ENCODE measurements at regions not wholly inside any gene's neighbourhood (a gene's known extent, or its start where the extent isn't known, plus 50 kb on each side); places are given as distances from the start of the nearest gene placed in this dataset.

- TF ChIP-seq, protein P1, sequence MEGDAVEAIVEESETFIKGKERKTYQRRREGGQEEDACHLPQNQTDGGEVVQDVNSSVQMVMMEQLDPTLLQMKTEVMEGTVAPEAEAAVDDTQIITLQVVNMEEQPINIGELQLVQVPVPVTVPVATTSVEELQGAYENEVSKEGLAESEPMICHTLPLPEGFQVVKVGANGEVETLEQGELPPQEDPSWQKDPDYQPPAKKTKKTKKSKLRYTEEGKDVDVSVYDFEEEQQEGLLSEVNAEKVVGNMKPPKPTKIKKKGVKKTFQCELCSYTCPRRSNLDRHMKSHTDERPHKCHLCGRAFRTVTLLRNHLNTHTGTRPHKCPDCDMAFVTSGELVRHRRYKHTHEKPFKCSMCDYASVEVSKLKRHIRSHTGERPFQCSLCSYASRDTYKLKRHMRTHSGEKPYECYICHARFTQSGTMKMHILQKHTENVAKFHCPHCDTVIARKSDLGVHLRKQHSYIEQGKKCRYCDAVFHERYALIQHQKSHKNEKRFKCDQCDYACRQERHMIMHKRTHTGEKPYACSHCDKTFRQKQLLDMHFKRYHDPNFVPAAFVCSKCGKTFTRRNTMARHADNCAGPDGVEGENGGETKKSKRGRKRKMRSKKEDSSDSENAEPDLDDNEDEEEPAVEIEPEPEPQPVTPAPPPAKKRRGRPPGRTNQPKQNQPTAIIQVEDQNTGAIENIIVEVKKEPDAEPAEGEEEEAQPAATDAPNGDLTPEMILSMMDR (conservative IDR thresholded peaks at IDR 0.05; ENCODE audit: low read depth, low read length) = no peak
- no peak for TF ChIP-seq EZH2 (IDR thresholded peaks at IDR 0.05; ENCODE audit: borderline replicate concordance, low read depth, low read length, poor library complexity, severe bottlenecking)
Measured at GRCh38 chr13:36571444-36571843, 102.4 kb upstream of the SERTM1 start.
